Right lung (tissue), 2 donors: ENCODE measurements at regions not wholly inside any gene's neighbourhood (a gene's known extent, or its start where the extent isn't known, plus 50 kb on each side); places are given as distances from the start of the nearest gene placed in this dataset.
"Not testable (repeated sequence)": the region's sequence is repeated elsewhere in the genome, so short reads cannot be mapped to it uniquely, and the experiment has no call there.

Experiments
- DNase-seq, 2 donors: peaks; one replicate each; pipeline ENCODE4 v3.0.0-alpha.2; 2013

- DNase-seq: not testable (repeated sequence)
Observed at GRCh38 chrX:27156921-27157320, 306.2 kb downstream of the PPP4R3C start.

GRCh38 chrX:27136325-27136724, 326.8 kb downstream of the PPP4R3C start:
- no peak for DNase-seq

- DNase-seq: peak; percentile 2 to 4
Observed at GRCh38 chrX:27132862-27133261, 330.3 kb downstream of the PPP4R3C start.

- not testable (repeated sequence) for DNase-seq
Observed at GRCh38 chrX:27087176-27087575, 376.0 kb downstream of the PPP4R3C start.

GRCh38 chrX:27086237-27086636, 376.9 kb downstream of the PPP4R3C start:
- no peak for DNase-seq

- DNase-seq: no peak
Observed at GRCh38 chrX:27085346-27085745, 377.8 kb downstream of the PPP4R3C start.

GRCh38 chrX:27078371-27078770, 384.8 kb downstream of the PPP4R3C start:
- DNase-seq: no peak

GRCh38 chrX:27057883-27058282, 405.3 kb downstream of the PPP4R3C start:
- no peak for DNase-seq

GRCh38 chrX:27039332-27039731, 423.8 kb downstream of the PPP4R3C start:
- no peak for DNase-seq

- DNase-seq: no peak
Observed at GRCh38 chrX:27008486-27008885, 454.7 kb downstream of the PPP4R3C start.

GRCh38 chrX:26999634-27000033, 463.5 kb downstream of the PPP4R3C start:
- no peak for DNase-seq

- no peak for DNase-seq
Observed at GRCh38 chrX:26958261-26958660, 504.9 kb downstream of the PPP4R3C start.

GRCh38 chrX:26954029-26954428, 509.1 kb downstream of the PPP4R3C start:
- no peak for DNase-seq

GRCh38 chrX:26952213-26952612, 510.9 kb downstream of the PPP4R3C start:
- DNase-seq: no peak

GRCh38 chrX:26927419-26927818, 535.7 kb downstream of the PPP4R3C start:
- no peak for DNase-seq

- no peak for DNase-seq
Observed at GRCh38 chrX:26925088-26925487, 538.1 kb downstream of the PPP4R3C start.

- DNase-seq: no peak
Observed at GRCh38 chrX:26922278-26922677, 540.9 kb downstream of the PPP4R3C start.

GRCh38 chrX:26918631-26919030, 544.5 kb downstream of the PPP4R3C start:
- DNase-seq: no peak

GRCh38 chrX:26916991-26917390, 546.1 kb downstream of the PPP4R3C start:
- DNase-seq: no peak

- DNase-seq: no peak
Observed at GRCh38 chrX:26915064-26915463, 548.1 kb downstream of the PPP4R3C start.

GRCh38 chrX:26914232-26914631, 548.9 kb downstream of the PPP4R3C start:
- DNase-seq: no peak

- not testable (repeated sequence) for DNase-seq
Observed at GRCh38 chrX:26911785-26912184, 551.4 kb downstream of the PPP4R3C start.

GRCh38 chrX:26909728-26910127, 553.4 kb downstream of the PPP4R3C start:
- no peak for DNase-seq

- no peak for DNase-seq
Observed at GRCh38 chrX:26908218-26908617, 554.9 kb downstream of the PPP4R3C start.

- DNase-seq: no peak
Observed at GRCh38 chrX:26889574-26889973, 573.6 kb downstream of the PPP4R3C start.
